GM19351 (cell line): ENCODE measurements at regions not wholly inside any gene's neighbourhood (a gene's known extent, or its start where the extent isn't known, plus 50 kb on each side); places are given as distances from the start of the nearest gene placed in this dataset.
"Not testable (repeated sequence)": the region's sequence is repeated elsewhere in the genome, so short reads cannot be mapped to it uniquely, and the experiment has no call there.

Source experiments
- ATAC-seq: cut with Tn5 transposase; IDR thresholded peaks from one replicate; pipeline ENCODE4 v1.9.1; 2021; ENCODE audit warnings: mild to moderate bottlenecking, moderate library complexity; ENCODE audit not compliant: unreplicated experiment

DNA sequence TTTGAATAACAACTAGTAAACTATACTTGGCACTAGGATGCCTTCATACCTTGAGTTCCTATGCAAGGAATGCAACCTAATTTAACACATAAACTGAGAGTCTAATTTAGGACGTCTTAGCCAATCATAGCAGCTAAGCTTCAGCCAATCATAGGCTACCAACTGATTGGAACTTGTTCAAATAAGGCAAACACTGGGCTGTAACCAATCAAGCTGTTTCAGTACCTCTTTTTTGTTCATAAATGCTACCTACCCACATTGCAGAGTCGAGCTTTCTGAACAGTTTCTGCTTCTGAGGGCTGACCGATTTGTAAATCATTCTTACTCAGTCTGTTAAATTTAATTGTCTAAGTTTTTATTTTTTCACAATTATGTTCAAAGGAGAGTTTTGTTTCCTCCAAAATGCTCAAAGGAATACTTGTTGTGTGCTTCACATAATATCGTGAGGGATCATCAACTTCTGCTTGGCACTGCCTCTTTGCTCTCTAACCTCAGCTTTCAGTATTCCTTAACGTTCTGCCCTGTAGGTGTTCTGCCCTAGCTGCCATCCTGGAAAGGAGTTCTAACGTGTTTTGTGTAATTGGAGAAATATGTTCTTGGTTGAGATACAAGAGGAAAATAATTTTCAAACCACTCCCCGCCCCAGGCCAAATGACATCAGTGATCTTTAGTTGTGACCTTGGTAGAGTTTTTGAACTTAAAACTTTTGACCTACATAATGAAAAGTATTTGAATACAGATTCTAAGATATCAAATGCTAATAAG lies 380.4 kb upstream of the MIS18BP1 start:
- ATAC-seq = no peak

DNA sequence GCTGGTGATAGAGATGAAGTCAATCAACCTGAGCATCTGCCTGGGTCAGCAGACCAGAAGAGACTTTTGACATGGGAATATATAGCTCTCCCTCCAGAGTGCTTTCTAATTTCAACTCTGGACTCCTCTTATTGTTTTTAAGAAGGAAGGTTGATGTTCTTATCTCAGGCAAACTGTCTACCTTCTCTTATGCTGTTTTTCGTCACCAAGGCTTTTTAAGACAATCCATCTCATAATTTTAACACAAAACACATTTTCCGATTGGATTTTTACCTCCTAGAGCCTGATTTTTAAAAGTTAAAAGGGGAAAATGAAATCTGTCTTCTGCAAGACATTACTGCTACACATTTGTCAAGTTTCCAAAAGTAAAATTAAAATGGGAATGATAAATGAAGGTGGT lies 368.7 kb upstream of the MIS18BP1 start:
- no peak for ATAC-seq

DNA sequence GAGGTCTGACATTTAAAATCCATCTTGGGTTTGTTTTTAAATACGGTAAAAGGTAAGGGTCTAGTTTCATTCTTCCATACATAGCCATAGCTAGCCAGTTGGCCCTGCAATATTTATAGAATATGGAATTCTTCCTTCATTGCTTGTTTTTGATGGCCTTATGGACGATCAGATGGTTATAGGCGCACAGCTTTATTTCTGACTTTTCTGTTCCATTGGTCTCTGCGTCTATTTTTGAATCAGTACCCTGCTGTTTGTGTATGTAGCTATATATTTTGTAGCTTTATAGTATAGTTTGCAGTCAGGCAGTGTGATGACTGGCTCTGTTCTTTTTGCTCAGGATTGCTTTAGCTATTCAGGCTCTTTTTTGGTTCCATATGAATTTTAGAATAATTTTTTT lies 366.8 kb upstream of the MIS18BP1 start:
- no peak for ATAC-seq

DNA sequence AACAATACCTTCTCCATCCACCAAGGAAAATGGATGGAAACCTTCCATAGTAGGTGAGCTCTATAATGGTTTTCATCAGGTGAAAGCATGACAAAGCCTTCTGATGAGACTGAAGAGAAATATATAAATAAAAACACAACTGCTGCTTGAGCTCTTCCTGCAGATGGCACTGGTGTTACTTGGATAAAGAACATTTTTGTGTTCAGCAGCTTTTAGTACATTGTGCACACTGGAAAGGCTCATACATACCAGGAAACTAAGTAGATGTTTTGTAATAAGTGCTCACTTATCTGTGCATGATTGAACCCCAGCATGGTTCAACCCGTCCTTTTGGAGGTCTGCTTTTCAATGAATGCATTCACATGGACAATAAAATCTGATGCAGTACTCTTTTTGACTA lies 357.3 kb upstream of the MIS18BP1 start:
- no peak for ATAC-seq

DNA sequence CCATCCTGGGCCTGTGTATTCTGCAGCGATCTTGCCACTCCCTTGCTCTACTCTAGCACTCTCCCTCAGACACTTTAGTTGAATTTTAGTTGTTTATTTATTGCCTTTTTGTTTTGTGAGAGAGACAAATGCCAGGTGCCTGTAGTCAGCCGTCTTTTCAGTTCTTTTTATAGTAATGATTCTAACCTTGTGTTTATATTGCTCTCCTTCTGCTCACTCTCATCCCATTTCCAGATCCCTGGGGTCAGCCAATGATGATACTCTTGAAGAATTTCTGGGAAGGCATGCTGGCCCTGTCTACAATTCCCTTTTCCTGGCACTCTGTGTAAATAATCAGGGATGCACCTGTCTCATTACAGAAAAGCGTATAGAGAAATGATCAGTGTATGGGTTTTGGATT lies 334.1 kb upstream of the MIS18BP1 start:
- no peak for ATAC-seq

DNA sequence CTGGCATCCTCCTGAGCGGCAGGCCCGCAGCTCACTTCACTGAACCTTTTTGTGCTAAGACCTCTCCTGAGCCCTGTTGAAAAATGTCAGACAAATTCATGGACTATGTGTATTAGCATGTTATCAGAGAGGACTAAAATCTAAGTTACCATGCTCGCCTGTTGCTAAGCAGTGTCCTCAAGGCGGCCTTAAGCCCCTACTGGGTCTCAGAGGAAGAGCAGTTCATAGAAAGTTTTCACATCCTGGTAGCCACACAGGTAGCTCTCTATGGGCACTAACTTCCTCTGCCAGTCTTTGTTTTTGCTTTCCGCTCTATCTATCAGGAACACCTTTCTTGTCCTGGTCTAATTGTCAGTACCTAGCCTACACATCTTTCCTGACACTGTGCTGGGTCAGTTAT lies 306.6 kb upstream of the MIS18BP1 start:
- no peak for ATAC-seq

DNA sequence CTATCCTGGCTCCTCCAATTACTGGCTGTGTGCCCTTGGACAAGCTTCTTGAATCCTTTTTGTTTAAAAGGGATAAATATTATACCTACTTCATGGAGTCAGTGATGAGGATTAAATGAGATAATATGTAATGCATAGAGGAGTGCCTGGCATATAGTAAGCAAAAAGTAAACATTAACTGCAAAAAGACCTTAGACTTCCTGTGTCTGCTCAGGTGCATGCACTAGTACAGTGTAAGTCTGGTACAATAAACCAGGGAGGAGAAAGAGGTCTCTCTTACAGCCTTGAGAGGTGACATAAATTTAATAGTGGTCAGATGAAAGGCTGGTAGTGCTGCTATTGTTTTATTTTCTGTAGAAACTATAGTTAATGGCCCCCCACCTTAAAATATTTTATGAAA lies 305.2 kb upstream of the MIS18BP1 start:
- ATAC-seq = no peak

DNA sequence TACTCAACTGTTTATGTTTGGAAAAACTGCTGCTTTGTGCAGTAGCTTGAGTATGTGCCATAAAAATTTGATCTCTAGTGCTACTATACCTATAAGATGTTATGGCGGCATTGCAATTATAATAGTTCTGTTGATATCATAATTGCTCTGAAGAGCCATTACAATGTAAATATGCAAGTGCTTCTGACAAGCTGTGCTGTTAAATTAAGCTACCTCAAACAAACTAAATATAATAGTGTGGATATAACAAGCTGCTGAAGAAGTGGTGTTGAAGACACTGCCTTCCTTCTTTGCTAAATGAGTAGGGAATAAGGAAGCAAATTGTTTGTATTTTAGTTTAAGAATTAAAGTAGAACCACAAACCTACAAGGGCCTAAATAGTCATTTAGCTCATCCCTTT lies 301.0 kb upstream of the MIS18BP1 start:
- no peak for ATAC-seq

DNA sequence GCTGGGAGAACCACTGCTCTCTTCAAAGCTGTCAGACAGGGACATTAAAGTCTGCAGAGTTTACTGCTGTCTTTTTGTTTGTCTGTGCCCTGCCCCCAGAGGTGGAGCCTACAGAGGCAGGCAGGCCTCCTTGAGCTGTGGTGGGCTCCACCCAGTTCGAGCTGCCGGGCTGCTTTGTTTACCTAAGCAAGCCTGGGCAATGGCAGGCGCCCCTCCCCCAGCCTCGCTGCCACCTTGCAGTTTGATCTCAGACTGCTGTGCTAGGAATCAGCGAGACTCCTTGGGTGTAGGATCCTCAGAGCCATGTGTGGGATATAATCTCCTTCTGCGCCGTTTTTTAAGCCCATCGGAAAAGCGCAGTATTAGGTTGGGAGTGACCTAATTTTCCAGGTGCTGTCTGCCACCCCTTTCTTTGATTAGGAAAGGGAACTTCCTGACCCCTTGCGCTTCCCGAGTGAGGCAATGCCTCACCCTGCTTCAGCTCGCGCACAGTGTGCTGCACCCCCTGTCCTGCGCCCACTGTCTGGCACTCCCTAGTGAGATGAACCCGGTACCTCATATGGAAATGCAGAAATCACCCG lies 298.3 kb upstream of the MIS18BP1 start:
- not testable (repeated sequence) for ATAC-seq

DNA sequence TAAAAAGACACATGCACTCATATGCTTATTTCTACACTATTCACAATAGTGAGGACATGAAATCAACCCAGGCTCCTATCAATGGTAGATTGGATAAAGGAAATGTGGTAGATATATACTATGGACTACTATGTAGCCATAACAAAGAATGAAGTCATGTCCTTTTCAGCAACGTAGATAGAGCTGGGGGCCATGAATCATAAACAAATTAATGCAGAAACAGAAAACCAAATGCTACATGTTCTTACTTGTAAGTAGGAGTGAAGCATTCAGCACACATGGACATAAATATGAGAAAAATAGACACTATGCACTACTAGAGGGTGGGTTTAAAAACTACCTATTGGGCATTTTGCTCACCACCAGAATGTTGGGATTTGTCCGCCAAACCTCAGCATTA lies 278.0 kb upstream of the MIS18BP1 start:
- no peak for ATAC-seq

DNA sequence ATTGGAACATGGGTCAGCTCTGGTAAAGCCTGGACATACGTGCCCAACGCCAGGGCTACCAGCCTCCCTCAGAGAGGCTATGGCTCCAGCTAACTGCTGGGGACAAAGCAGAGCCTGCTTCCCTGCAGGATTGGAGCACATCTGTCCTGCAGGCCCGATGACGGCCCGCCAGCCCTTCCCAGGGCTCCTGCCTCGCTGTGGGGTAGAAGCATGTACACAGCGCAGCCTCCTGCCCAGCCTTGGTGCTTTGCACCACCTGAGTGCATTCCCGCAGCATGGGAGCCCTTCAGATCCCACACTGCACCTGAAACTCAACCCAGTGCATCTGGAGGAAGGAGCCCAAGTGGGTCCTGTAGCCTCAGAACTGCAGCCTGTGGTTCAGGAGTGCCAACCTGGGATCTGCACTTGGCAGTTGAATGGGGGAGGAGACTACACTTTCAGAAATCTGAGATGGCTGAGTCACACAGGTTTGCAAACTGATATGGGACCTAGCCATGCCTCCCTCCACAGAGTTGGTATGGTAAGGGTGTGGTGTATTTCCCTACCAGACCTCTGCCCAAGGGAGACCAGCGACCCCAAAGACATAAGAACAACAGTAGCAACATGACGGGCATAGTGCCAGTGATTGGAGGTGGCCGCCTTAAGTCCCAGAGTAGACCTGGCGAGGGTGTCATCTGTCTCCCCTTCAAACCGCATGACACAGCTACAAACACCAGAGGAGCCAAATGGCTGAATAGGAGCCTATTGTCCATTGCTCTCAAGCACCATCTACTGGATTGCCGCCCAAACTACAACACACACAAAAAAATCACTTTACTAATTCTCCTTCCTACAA lies 273.9 kb upstream of the MIS18BP1 start:
- ATAC-seq = peak; percentile 51

DNA sequence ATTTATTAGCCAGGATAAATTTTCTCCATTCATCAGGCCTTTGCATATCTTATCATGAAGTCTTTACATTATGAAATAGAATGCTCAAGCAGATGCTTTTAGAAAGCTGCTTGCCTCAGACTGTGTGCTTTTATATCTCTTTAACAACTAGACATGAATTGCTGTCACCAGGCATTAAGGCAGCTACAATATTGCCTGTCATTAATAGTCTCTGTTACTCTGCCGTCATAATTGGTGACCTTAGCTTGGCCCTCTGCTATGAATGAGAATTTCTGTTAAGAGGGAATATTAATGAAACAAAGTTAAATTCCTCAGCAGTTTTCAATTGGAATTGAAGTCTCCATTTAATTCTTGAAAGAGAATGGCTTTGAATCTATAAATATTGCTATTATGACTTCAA lies 266.8 kb upstream of the MIS18BP1 start:
- ATAC-seq = no peak

DNA sequence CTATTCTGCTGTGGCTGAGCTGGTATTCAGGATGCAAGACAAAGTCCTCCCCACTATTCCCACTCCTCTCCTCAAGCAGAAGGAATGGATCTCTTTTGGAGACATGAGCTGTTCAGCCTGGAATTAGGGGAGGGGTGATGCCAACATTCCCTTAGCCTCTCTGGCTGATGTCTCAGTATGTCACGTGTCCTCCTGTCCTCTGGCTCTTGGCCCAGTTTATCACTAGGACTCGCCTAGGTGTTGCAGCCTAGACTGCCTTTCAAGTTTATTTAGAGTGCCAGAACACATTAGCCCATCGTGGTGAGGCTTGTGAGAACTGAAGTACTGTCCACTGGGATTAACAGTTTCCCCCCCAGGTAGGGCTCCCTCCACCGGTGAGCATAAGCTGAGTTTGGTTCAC lies 239.9 kb upstream of the MIS18BP1 start:
- ATAC-seq = no peak

DNA sequence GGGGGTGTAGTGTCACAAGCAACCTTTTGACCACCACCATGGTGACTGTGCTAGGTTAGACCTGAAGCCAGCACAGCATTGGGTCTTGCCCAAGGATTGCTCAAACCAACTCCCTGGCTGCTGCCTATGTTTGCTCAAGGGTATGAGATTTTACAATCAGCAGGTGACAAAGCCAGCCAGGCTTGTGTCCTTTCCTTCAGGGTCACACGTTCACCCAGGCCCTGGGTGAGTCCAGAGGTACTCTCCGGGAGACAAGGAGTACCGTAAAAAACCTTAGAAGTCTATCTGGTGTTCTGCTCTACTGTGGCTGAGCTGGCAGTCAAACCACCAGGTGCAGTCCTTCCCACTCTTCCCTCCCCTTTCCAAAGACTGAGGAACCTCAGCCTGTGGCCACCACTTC lies 238.9 kb upstream of the MIS18BP1 start:
- ATAC-seq = no peak

DNA sequence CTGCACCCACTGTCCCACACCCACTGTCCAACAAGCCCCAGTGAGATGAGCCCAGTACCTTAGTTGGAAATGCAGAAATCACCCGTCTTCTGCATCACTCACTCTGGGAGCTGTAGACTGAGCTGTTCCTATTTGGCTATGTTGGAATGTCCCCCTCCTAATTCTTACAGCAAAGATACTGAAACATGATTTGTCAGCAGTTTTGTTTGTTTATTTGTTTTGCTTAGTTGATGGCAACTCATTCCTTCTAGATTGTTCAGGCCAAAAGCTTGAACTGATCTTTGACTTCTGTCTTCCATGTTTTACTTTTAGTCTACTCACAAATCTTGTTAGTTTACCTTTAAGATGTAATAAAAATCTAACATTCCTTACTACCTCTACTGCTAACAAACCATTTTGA lies 233.6 kb upstream of the MIS18BP1 start:
- no peak for ATAC-seq

DNA sequence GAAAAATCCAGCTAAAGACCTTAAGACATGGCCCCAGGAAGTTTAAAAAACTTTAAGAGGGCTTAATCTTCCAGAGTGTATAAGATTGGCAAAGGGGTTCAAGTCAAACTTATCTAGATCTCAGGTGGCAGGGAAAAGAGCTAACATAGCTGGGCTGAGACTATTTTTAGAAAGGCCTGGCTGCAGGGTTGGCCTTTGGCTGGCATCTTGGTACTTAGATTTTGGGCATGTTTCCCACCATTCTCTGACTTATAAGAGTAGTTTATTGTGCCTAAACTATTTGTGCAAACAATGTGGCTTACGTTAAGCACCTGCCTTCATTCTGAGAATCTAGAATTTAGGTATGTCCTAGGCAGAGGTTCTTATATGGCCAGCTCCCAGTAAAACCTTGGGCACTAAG lies 214.0 kb upstream of the MIS18BP1 start:
- ATAC-seq = no peak

DNA sequence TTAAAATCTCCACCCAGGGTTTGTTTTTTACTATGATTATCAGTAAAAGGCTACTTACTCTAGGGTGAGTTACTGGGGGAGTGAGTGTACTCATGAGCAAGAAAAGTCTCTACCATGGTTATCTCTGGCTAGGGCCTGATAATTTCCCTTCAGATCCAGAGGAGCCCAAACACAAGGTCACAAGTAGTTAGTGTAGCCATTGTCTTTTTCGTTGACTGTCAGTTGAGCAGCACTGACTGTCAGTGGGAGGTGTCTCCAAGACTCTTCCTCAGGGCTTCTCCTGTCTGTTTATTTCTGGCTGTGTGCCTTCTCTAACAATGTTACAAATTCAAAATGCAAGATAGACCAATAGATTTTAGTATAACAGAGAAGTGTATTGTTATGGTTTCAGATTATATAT lies 181.2 kb upstream of the MIS18BP1 start:
- ATAC-seq = no peak

DNA sequence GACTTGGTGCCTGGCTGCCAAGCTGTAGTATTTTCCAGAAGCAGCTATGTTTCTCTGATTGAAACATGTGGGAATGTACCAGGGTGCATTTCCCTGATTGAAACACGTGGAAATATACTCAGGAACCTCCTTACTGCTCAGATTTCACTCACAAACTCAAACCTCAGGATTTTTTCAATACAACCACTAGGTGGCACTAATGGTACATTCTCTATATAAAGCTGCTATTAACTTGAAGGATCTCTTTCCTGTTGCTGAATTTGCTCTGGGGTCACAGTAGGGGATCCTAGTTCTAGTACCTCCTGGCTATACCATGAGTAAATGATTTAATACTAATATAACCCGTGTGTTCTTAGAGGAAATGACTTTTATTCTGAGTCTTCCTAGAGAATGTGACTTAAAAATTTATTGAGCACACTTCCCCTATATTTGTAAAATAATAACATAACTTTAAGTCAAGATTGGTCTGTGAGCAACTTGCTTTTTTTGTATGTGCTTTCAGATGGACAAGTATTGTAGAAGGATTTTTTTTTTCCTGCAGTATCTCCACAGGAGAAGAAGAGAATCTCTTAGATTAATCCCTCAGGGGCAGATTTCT lies 173.8 kb upstream of the MIS18BP1 start:
- no peak for ATAC-seq

DNA sequence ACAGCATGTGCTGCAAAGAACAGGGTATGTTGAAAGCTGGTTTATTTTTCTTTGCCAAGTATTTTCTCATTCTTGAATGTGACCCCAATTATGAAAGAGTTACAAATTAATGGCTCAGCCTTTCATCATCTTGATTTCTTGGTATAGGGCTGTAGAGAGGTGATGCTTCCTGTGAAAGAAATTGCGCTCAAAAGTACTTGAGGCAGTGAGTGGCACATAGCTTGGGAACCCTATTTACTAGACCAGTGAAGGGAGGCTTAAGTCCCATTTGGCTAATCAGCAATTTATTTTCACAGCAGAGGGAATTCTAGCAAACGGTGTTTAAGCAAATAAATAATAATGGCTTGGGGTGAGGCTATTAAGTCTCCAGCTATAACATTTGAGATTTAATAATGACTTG lies 153.9 kb upstream of the MIS18BP1 start:
- no peak for ATAC-seq

DNA sequence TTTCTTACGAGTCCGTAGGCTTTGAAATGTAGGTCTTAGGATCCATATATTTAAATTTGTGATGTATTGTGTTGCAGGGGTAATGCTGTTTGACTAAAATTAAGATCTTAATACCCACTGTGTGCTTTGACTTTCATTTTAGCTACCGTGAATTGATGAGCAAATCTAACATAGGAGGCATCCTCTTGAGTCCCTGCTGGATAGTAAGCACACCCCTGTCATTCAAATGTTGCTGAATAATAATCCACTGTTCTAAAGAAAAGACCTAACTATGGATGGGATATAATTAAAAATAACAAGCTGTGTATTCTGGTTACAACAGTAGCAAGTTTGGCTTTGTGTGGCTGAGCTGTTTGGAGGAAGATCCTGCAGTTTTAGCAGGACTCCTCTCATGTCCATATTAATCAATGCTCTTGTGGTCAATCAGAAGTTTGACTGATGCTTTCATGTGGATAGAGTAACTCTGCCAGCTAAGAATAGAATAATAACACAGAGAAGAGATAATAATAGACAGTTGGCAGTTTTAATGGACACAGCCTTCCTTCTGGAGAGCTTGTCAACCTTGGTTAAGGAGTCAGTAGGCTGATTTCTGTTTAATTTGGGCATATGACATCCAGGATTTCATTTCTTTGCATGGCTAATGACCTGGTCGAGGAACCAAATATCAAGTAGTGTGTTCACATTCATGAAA lies 148.1 kb upstream of the MIS18BP1 start:
- no peak for ATAC-seq

DNA sequence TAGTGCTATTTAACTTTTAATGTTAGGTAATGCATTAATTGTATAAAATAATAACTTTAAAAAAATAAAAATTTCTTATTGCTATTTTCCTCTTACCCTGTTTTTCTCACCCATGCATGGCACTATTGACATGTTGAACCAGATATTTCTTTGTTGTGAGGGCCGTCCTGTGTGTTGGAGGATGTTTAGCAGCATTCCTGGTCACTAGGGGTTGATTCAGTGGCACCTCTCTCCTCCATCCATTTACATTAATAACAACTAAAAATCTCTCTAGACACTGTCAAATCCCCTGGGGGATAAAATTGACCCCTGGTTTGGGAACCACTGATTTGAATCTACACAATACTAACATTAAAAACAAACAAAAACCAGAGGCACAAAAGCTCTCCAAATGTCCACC lies 147.5 kb upstream of the MIS18BP1 start:
- no peak for ATAC-seq
